ENCODE measurements at regions not wholly inside any gene's neighbourhood (a gene's known extent, or its start where the extent isn't known, plus 50 kb on each side); places are given as distances from the start of the nearest gene placed in this dataset.
"Not testable (repeated sequence)": the region's sequence is repeated elsewhere in the genome, so short reads cannot be mapped to it uniquely, and the experiment has no call there.

DNA sequence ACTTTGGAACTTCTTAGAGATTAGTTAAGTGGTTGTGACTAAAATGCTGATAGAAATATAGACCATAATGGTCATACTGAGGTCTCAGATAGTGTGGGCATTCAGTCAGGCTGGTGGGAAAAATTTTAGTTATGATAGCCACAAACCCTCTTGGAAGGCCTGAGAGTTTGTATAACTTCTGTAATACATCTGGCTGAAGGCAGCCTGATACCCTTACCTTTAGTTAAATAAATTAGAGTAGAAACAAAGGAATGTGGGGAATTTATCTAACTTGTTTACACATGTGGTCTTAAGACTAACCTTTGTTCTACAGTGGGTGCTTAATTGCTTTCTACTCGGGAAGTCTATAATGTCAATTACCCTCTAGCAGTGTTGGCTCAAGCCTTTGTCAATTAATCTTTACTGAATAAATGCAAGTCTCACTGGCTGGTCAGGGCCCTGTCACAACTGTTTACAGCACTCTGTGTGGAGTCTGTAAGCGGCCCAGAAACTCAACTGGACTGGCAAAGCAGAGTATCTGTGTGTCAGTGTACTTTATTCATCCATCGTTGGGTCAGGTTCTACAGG, 184.0 kb downstream of the FBXO4 start:
- no peak for DNase-seq (ENCODE audit: low read depth in 1 of 2, low spot score in 1 of 2)
- Histone ChIP-seq H3K27me3 (no peaks in the 10 kb centered on the region), H3K4me3 (no peak overlapping the region), H3K27ac (no peak overlapping the region), H3K4me1 (ENCODE audit: low read depth) (no peaks in the 10 kb centered on the region), H3K36me3 (no peaks in the 10 kb centered on the region), H3K9me3 (ENCODE audit: low read depth) (no peaks in the 10 kb centered on the region)
- TF ChIP-seq, protein P1, sequence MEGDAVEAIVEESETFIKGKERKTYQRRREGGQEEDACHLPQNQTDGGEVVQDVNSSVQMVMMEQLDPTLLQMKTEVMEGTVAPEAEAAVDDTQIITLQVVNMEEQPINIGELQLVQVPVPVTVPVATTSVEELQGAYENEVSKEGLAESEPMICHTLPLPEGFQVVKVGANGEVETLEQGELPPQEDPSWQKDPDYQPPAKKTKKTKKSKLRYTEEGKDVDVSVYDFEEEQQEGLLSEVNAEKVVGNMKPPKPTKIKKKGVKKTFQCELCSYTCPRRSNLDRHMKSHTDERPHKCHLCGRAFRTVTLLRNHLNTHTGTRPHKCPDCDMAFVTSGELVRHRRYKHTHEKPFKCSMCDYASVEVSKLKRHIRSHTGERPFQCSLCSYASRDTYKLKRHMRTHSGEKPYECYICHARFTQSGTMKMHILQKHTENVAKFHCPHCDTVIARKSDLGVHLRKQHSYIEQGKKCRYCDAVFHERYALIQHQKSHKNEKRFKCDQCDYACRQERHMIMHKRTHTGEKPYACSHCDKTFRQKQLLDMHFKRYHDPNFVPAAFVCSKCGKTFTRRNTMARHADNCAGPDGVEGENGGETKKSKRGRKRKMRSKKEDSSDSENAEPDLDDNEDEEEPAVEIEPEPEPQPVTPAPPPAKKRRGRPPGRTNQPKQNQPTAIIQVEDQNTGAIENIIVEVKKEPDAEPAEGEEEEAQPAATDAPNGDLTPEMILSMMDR (IDR thresholded peaks at IDR 0.05; ENCODE audit: low read depth, low read length) = no peak

DNA sequence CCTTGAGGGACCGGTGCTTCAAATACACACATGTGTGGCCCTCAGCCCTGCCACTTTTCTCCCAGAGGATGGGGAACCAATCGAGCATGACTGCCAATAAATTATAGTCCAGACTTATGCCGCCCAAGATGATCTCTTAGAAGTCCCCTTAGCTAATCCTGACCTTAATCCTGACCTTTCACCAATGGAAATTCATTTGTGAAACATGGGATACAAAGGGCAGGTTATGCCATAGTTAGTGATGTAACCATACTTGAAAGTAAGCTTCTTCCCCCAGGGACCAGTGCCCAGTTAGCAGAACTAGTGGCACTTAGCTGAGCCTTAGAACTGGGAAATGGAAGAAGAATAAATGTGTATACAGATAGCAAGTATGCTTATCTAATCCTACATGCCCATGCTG, 190.6 kb downstream of the FBXO4 start:
- H3K36me3 ChIP-seq; H3K4me3 ChIP-seq; H3K27ac ChIP-seq; H3K9me3 ChIP-seq (ENCODE audit: low read depth); DNase-seq (ENCODE audit: low read depth in 1 of 2, low spot score in 1 of 2); H3K4me1 ChIP-seq (ENCODE audit: low read depth); H3K27me3 ChIP-seq: not testable (repeated sequence)

DNA sequence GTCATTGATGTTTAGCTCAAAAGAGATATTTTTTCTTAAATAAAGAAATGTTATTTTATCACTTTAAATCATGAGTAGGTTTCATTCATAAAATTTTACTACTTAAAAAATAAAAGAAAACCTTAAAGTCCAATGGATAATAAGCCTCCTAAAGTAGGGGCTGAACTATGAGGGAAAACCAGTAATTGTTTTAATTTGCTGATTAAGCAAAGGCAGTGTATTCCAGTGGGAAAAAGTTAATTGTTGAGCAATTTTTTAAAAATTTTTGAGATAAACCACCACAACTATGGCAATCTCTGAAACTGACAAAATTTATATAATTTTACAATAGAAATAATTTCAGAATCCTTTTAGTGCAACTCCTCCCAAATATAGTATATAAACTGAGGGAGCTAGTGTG, 195.0 kb downstream of the FBXO4 start:
- no peaks in the 10 kb centered on the region for H3K9me3 ChIP-seq (ENCODE audit: low read depth)

DNA sequence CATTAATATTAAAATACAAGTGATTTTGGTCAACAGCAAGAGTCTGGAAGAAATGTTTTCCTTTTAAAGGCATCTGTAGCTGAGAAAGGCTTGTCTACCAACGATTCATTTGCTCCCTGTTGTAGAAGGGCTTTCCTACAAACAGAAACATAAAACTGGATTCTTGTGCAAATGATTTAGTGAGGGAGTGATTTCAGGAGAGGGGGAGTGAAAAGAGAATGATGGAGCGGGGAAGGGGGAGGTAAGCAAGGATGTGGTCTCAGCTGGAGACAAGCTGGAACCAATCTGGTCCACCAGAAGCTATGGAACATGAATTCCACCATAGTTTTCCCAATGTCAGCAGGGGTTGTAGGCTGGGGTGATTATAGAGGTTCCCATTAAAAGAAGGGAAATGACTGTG, 196.3 kb downstream of the FBXO4 start:
- H3K36me3 ChIP-seq = no peaks in the 10 kb centered on the region
- H3K4me1 ChIP-seq (ENCODE audit: low read depth) = no peaks in the 10 kb centered on the region
- H3K27me3 ChIP-seq = no peaks in the 10 kb centered on the region
- no peaks in the 10 kb centered on the region for H3K9me3 ChIP-seq (ENCODE audit: low read depth)
- DNase-seq (ENCODE audit: low read depth in 1 of 2, low spot score in 1 of 2) = no peak
- no peak overlapping the region for H3K4me3 ChIP-seq
- TF ChIP-seq, protein P1 (IDR thresholded peaks at IDR 0.05; ENCODE audit: low read depth, low read length) = no peak
- H3K27ac ChIP-seq = no peak overlapping the region

More for the DNA sequence above, 195.0 kb downstream of the FBXO4 start:
- Histone ChIP-seq H3K27me3 (no peaks in the 10 kb centered on the region), H3K36me3 (no peaks in the 10 kb centered on the region), H3K4me1 (ENCODE audit: low read depth) (no peaks in the 10 kb centered on the region), H3K27ac (no peak overlapping the region), H3K4me3 (no peak overlapping the region)
- DNase-seq (ENCODE audit: low read depth in 1 of 2, low spot score in 1 of 2) = no peak
- TF ChIP-seq, protein P1 (IDR thresholded peaks at IDR 0.05; ENCODE audit: low read depth, low read length) = no peak

DNA sequence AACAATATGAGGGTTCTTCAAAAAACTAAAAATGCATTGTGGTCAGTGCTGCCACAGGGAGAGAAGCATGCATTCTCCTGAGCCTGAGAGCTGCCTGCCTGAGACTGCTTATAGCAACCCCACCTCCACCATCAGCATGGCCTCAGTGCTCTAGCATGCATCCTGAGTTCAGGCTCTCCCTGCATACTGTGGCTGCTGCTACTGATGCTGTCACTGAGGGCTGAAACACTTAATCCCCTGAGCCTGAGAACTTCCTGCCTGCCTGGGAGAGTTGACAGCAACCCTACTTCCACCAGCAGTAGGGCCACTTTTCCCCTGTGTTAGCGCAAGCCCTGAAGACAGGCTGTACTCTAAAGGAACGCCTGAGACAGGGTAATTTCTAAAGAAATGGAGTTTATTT, 206.0 kb downstream of the FBXO4 start:
- no peaks in the 10 kb centered on the region for H3K9me3 ChIP-seq (ENCODE audit: low read depth)
- H3K4me3 ChIP-seq = no peak overlapping the region
- no peaks in the 10 kb centered on the region for H3K27me3 ChIP-seq
- no peaks in the 10 kb centered on the region for H3K4me1 ChIP-seq (ENCODE audit: low read depth)
- TF ChIP-seq, protein P1 (IDR thresholded peaks at IDR 0.05; ENCODE audit: low read depth, low read length) = no peak
- H3K36me3 ChIP-seq = no peaks in the 10 kb centered on the region
- no peak for DNase-seq (ENCODE audit: low read depth in 1 of 2, low spot score in 1 of 2)
- H3K27ac ChIP-seq = no peak overlapping the region

DNA sequence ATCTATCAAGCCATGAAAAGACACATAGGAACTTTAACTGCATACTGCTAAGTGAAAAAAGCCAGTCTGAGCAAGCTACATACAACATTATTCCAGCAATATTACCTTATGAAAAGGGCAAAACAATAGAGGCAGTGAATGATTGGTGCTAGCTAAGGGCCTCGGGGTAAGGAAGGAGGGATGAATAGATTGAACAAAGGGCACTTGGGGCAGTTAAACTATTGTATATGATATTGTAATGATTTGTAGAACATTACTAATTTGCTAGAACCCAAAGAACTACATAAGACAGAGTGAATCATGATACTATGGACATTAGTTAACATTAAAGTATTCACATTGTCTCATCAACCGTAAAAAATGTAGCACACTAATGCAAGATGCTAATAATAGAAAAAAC, 218.3 kb downstream of the FBXO4 start:
- no peaks in the 10 kb centered on the region for H3K4me1 ChIP-seq (ENCODE audit: low read depth)
- H3K9me3 ChIP-seq (ENCODE audit: low read depth) = no peaks in the 10 kb centered on the region
- no peak for DNase-seq (ENCODE audit: low read depth in 1 of 2, low spot score in 1 of 2)
- TF ChIP-seq, protein P1 (IDR thresholded peaks at IDR 0.05; ENCODE audit: low read depth, low read length) = no peak
- no peak overlapping the region for H3K27ac ChIP-seq
- H3K4me3 ChIP-seq = no peak overlapping the region
- H3K27me3 ChIP-seq = no peaks in the 10 kb centered on the region
- H3K36me3 ChIP-seq = no peaks in the 10 kb centered on the region
